CD4-positive, alpha-beta memory T cell (primary cell): ENCODE measurements at regions not wholly inside any gene's neighbourhood (a gene's known extent, or its start where the extent isn't known, plus 50 kb on each side); places are given as distances from the start of the nearest gene placed in this dataset.

Experiments
- CTCF ChIA-PET: fragments of 350-600 bp; sonication (Branson Sonifier 250); formaldehyde crosslinking; loops from one replicate; lab custom pipeline; 2021; ENCODE audit warnings: inconsistent platforms; ENCODE audit not compliant: partially characterized antibody; lab: Charles Lee
- POLR2A ChIA-PET: fragments of 350-600 bp; sonication (Branson Sonifier 250); formaldehyde crosslinking; loops from one replicate; lab custom pipeline; 2021; ENCODE audit not compliant: partially characterized antibody; lab: Charles Lee
- DNase-seq, 5 donors: peaks; one replicate each; pipeline versions ENCODE4 v3.0.0 to v3.0.0-alpha.2; 2020 to 2022; ENCODE audit warnings: mixed read lengths in 1 of 5
- H3K27ac ChIP-seq: one replicate; pipeline ENCODE4 v1.7.0; 2013; ENCODE audit warnings: low read depth, low read length
- H3K27me3 ChIP-seq: 2 replicates; pipeline ENCODE4 v1.7.0; 2013; ENCODE audit warnings: mild to moderate bottlenecking, low read length, moderate library complexity; ENCODE audit not compliant: insufficient read depth
- H3K36me3 ChIP-seq: 2 replicates; pipeline ENCODE4 v1.7.0; 2013; ENCODE audit warnings: mild to moderate bottlenecking, low read length, moderate library complexity; ENCODE audit not compliant: insufficient read depth
- H3K4me1 ChIP-seq: 2 replicates; pipeline ENCODE4 v1.7.0; 2013; ENCODE audit warnings: mild to moderate bottlenecking, low read length, moderate library complexity; ENCODE audit not compliant: insufficient read depth
- H3K4me3 ChIP-seq, 2 donors: one replicate each; pipeline ENCODE4 v1.7.0; 2013; ENCODE audit warnings: low read length in 2 of 2, mild to moderate bottlenecking in 1 of 2
- H3K9me3 ChIP-seq, 2 donors: one replicate each; pipeline ENCODE4 v1.7.0; 2013; ENCODE audit warnings: low read length in 2 of 2, control low read depth in 1 of 2; ENCODE audit not compliant: control insufficient read depth in 1 of 2
- H3K27ac Mint-ChIP-seq, 7 donors: one replicate each; pipeline ENCODE4 v1.8.0; 2020 to 2021; ENCODE audit warnings: mixed read lengths in 7 of 7, mild to moderate bottlenecking in 6 of 7, inconsistent platforms in 3 of 7, moderate library complexity in 3 of 7
- H3K27me3 Mint-ChIP-seq, 2 donors: one replicate each; pipeline ENCODE4 v1.8.0; 2020 to 2021; ENCODE audit warnings: mixed read lengths in 2 of 2
- H3K36me3 Mint-ChIP-seq, 2 donors: one replicate each; pipeline ENCODE4 v1.8.0; 2020 to 2021; ENCODE audit warnings: mixed read lengths in 2 of 2, inconsistent platforms in 1 of 2, mild to moderate bottlenecking in 1 of 2
- H3K4me1 Mint-ChIP-seq, 4 donors: one replicate each; pipeline ENCODE4 v1.8.0; 2020 to 2021; ENCODE audit warnings: mixed read lengths in 4 of 4, mild to moderate bottlenecking in 1 of 4
- H3K4me3 Mint-ChIP-seq, 8 donors: one replicate each; pipeline ENCODE4 v1.8.0; 2020 to 2021; ENCODE audit warnings: mixed read lengths in 8 of 8, mild to moderate bottlenecking in 7 of 8, moderate library complexity in 6 of 8, inconsistent platforms in 3 of 8
- H3K9me3 Mint-ChIP-seq, 8 donors: one replicate each; pipeline ENCODE4 v1.8.0; 2020 to 2021; ENCODE audit warnings: mixed read lengths in 8 of 8, mild to moderate bottlenecking in 5 of 8, inconsistent platforms in 3 of 8, moderate library complexity in 1 of 8
- intact Hi-C: fragments of 100-400 bp; cut with micrococcal nuclease; formaldehyde crosslinking; loops from one replicate; pipeline ENCODE4 v1.15.1; 2023

DNA sequence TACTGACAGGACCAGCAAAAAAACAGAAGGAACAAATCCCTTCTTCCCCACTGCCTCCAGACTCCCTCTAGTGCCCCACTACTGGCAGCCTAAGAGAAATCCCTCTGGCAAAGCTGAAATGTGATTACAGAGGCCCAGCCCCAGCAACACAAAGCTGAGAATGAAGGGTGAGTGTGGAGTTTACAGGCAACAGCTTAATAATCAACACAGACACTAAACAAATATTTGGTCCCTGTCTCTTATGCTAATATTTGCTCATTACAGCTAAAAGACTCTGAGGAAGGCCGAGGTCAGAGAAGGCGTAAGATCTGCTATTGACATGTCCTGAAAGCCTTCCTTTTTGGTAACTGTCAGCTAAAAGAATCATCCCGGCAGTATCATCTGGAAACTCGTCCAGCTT, 308.5 kb upstream of the RASGRP1 start:
- DNase-seq, result no peak
- no peaks in the 10 kb centered on the region for H3K9me3 ChIP-seq
- Mint-ChIP-seq H3K4me3 (no peak overlapping the region), H3K36me3 (no peaks in the 10 kb centered on the region), H3K27me3 (peaks cover 4 to 8% of the 10 kb centered on the region in 2 donors), H3K9me3 (peaks cover 0 to 9% (median under 1%) of the 10 kb centered on the region in 8 donors), H3K27ac (no peak overlapping the region), H3K4me1 (no peaks in the 10 kb centered on the region)
- ChIA-PET CTCF (interaction anchor here (1.2 kb wide), 1 partner anchor 9 kb away, joined by 4 read pairs; no protein-coding TSS in a partner anchor), POLR2A (no interaction called here)
- no peaks in the 10 kb centered on the region for H3K27me3 ChIP-seq
- intact Hi-C loops, result no loop called here
- H3K4me3 ChIP-seq, result no peak overlapping the region
- no peak overlapping the region for H3K27ac ChIP-seq
- H3K4me1 ChIP-seq, result no peaks in the 10 kb centered on the region
- H3K36me3 ChIP-seq, result no peaks in the 10 kb centered on the region

DNA sequence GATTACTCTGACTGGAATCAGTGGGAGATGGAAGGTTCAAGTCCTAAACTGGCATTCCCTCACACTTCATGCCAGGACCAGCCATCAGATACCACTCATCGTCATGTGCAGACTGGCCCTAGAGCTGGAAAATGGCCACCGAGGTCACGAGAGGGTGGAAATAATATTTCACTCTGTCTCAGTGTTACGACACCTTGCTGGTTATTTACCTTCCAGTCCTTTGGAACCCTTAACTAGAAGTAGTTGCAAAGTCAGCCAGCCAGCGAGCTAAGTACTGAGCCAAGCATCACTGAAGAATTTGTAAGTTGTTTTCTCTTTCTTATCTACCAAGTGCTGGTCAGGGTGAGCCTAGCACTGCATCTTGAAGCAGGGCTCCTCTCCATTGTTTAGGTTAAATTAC, 309.9 kb upstream of the RASGRP1 start:
- Histone ChIP-seq H3K27ac (no peak overlapping the region), H3K4me1 (no peaks in the 10 kb centered on the region), H3K36me3 (no peaks in the 10 kb centered on the region), H3K4me3 (no peak overlapping the region), H3K9me3 (no peaks in the 10 kb centered on the region), H3K27me3 (no peaks in the 10 kb centered on the region)
- H3K27ac Mint-ChIP-seq, result no peak overlapping the region
- H3K27me3 Mint-ChIP-seq, result peaks cover 3 to 4% of the 10 kb centered on the region in 2 donors
- DNase-seq, result no peak
- H3K4me1 Mint-ChIP-seq, result no peaks in the 10 kb centered on the region
- CTCF ChIA-PET, result no interaction called here
- H3K36me3 Mint-ChIP-seq, result no peaks in the 10 kb centered on the region
- POLR2A ChIA-PET, result no interaction called here
- H3K9me3 Mint-ChIP-seq, result peaks cover 0 to 9% (median under 1%) of the 10 kb centered on the region in 8 donors
- H3K4me3 Mint-ChIP-seq, result no peak overlapping the region
- intact Hi-C loops, result no loop called here

DNA sequence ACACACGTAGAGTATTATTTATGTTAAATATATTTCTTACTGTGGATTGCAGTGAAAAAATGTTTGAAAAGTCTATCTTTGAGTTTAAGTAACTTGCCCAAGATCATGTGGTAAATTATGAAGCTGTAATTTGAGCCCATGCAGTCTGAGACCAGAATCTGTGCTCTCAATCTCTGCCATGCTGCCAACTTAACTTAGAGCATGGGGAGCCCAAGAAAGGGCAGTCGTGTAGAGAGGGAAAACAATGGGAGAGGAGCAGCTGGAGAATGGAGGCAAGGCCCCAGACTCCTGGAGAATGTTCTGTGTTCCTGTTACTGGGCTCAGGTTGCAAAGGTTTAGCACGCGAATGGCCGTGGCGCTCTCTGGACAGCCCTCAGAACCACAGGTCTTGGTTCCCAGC, 311.6 kb upstream of the RASGRP1 start:
- Mint-ChIP-seq H3K27me3 (peaks cover 3 to 4% of the 10 kb centered on the region in 2 donors), H3K4me1 (no peaks in the 10 kb centered on the region), H3K9me3 (peaks cover 0 to 5% (median 0%) of the 10 kb centered on the region in 8 donors), H3K27ac (no peak overlapping the region), H3K4me3 (no peak overlapping the region), H3K36me3 (no peaks in the 10 kb centered on the region)
- intact Hi-C loops, result no loop called here
- no peak overlapping the region for H3K4me3 ChIP-seq
- H3K36me3 ChIP-seq, result no peaks in the 10 kb centered on the region
- POLR2A ChIA-PET, result no interaction called here
- no peak for DNase-seq
- H3K27me3 ChIP-seq, result no peaks in the 10 kb centered on the region
- no peaks in the 10 kb centered on the region for H3K4me1 ChIP-seq
- CTCF ChIA-PET, result no interaction called here
- H3K9me3 ChIP-seq, result no peaks in the 10 kb centered on the region
- H3K27ac ChIP-seq, result no peak overlapping the region

DNA sequence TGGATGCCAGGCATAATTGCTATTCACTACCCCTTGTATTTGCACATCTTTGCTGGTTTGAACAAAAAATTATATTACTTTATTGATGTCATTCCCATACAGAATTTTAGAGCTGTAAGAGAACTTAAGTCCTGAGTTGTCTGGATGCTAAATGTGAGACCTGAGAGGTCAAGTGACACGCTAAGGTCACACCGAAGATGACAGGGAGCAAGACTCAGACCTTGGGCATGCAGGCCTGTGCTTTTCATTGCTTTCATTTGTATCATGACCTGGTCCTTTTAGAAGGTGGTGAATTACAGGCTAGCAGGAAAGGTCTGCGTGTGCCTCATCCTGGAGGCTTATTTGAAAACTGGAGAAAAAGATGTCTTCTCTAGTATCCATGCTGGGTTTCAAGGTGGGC, 312.0 kb upstream of the RASGRP1 start:
- Mint-ChIP-seq H3K4me3 (no peak overlapping the region), H3K4me1 (no peaks in the 10 kb centered on the region), H3K27ac (no peak overlapping the region), H3K36me3 (no peaks in the 10 kb centered on the region), H3K9me3 (peaks cover 0 to 4% (median 0%) of the 10 kb centered on the region in 8 donors), H3K27me3 (peaks cover 3 to 4% of the 10 kb centered on the region in 2 donors)
- DNase-seq, result no peak
- intact Hi-C loops, result no loop called here
- CTCF ChIA-PET, result no interaction called here
- Histone ChIP-seq H3K27me3 (no peaks in the 10 kb centered on the region), H3K4me1 (no peaks in the 10 kb centered on the region), H3K4me3 (no peak overlapping the region), H3K9me3 (no peaks in the 10 kb centered on the region), H3K27ac (no peak overlapping the region), H3K36me3 (no peaks in the 10 kb centered on the region)
- POLR2A ChIA-PET, result no interaction called here

DNA sequence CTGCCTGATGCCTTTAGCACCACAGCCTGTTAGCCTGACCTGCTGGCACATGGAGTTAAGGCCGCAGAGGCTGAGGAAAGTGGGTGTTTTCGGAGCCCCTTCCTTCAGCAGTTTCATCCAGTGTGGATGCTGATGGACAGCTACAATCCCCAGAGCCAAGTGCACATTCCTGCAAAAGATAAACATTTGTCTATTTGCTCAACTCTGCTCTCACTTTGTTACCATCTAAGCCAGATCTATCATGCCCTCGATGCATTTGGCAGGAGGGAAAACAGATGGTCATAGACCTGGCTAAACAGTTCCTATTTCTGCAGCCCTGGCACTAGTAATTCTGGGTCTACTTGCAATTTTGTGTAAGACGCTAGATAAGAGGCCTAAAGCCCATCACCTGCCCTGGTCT, 312.9 kb upstream of the RASGRP1 start:
- CTCF ChIA-PET, result no interaction called here
- Mint-ChIP-seq H3K36me3 (no peaks in the 10 kb centered on the region), H3K27me3 (peaks cover 3 to 4% of the 10 kb centered on the region in 2 donors), H3K27ac (no peak overlapping the region), H3K9me3 (no peaks in the 10 kb centered on the region), H3K4me1 (no peaks in the 10 kb centered on the region), H3K4me3 (no peak overlapping the region)
- H3K9me3 ChIP-seq, result no peaks in the 10 kb centered on the region
- H3K4me3 ChIP-seq, result no peak overlapping the region
- no peaks in the 10 kb centered on the region for H3K27me3 ChIP-seq
- POLR2A ChIA-PET, result no interaction called here
- no peaks in the 10 kb centered on the region for H3K36me3 ChIP-seq
- no peak for DNase-seq
- H3K4me1 ChIP-seq, result no peaks in the 10 kb centered on the region
- H3K27ac ChIP-seq, result no peak overlapping the region
- intact Hi-C loops, result no loop called here

DNA sequence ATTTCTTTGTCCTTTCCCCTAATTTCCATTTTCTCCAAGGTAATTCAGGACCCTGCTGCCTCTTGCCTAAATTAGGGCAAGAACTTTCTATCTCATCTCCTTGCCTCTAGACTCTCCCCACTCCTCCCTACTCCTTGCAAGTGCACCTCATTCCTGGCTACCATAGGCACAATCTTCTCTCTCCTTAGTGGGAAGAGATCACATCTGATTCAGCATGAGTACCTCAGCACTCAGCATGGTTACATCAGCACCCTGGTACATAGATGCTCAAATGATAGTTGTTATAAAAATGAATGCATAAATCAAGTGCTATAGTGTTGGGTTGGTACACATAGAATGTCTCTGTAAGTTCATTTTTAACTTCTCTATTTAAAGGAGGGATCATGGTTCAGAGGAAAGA, 313.4 kb upstream of the RASGRP1 start:
- CTCF ChIA-PET, result no interaction called here
- no peaks in the 10 kb centered on the region for H3K36me3 ChIP-seq
- Mint-ChIP-seq H3K27ac (no peak overlapping the region), H3K9me3 (no peaks in the 10 kb centered on the region), H3K4me1 (no peaks in the 10 kb centered on the region), H3K4me3 (no peak overlapping the region), H3K27me3 (peaks cover 2 to 3% of the 10 kb centered on the region in 2 donors), H3K36me3 (no peaks in the 10 kb centered on the region)
- no peaks in the 10 kb centered on the region for H3K9me3 ChIP-seq
- no peak overlapping the region for H3K27ac ChIP-seq
- no peak overlapping the region for H3K4me3 ChIP-seq
- DNase-seq, result no peak
- no peaks in the 10 kb centered on the region for H3K4me1 ChIP-seq
- POLR2A ChIA-PET, result no interaction called here
- intact Hi-C loops, result no loop called here
- H3K27me3 ChIP-seq, result no peaks in the 10 kb centered on the region

DNA sequence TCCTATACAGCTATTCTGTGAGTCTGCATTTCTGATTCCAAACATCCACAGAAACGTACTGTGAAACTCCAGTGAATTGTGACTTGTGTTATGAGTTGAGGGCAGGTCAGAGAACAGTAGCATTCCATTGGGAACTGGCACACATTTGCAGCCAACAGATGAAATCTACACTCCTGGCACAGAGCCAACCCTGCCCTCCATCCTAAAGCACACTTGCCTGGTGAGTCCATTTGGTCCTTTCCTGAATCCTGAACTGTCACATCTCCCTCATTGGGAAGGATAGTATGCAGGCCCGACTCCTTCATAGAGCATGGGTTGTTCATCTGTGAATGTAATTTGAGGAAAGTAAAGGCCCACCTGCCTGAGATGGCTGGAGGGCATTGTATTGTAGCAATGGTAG, 314.3 kb upstream of the RASGRP1 start:
- H3K27ac Mint-ChIP-seq, result no peak overlapping the region
- H3K9me3 ChIP-seq, result no peaks in the 10 kb centered on the region
- H3K4me1 Mint-ChIP-seq, result peaks cover 0 to 3% (median 2%) of the 10 kb centered on the region in 4 donors
- DNase-seq, result no peak
- no peaks in the 10 kb centered on the region for H3K36me3 ChIP-seq
- ChIA-PET CTCF (no interaction called here), POLR2A (no interaction called here)
- no peaks in the 10 kb centered on the region for H3K36me3 Mint-ChIP-seq
- no peaks in the 10 kb centered on the region for H3K27me3 ChIP-seq
- no peak overlapping the region for H3K27ac ChIP-seq
- H3K9me3 Mint-ChIP-seq, result no peaks in the 10 kb centered on the region
- H3K4me3 ChIP-seq, result no peak overlapping the region
- H3K4me1 ChIP-seq, result no peaks in the 10 kb centered on the region
- H3K4me3 Mint-ChIP-seq, result no peak overlapping the region
- peaks cover 2% of the 10 kb centered on the region in 2 donors for H3K27me3 Mint-ChIP-seq
- intact Hi-C loops, result no loop called here

DNA sequence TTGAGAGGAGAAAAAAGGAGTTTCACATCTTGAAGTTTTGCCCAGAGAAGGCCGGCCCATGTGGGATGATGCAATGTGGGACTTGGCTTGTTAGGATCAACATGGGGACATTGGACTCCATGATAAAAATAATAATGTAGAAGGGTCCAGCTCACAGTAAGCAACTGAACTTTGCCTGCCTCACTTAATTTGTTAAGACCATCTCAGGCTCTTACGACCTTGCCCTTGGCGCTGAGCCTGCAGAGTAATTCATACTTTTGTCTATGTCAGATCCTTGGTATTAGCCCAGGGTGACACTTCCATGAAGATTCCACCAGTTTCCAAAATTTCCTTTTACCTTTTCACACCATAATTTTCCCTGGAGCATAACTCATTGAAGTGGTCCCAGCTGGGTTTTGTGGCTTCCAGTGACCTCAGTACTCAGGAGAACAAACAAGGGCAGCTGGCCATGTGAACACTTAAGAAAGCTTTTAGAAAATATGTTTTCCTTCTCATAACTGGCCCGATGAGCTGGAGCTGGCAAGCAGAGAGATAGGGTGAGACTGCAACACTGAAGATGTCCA, 315.4 kb upstream of the RASGRP1 start:
- no peaks in the 10 kb centered on the region for H3K9me3 Mint-ChIP-seq
- Histone ChIP-seq H3K4me3 (no peak overlapping the region), H3K27me3 (no peaks in the 10 kb centered on the region), H3K9me3 (no peaks in the 10 kb centered on the region), H3K27ac (no peak overlapping the region), H3K4me1 (no peaks in the 10 kb centered on the region), H3K36me3 (no peaks in the 10 kb centered on the region)
- no peaks in the 10 kb centered on the region for H3K36me3 Mint-ChIP-seq
- ChIA-PET CTCF (no interaction called here), POLR2A (no interaction called here)
- intact Hi-C loops, result no loop called here
- H3K27me3 Mint-ChIP-seq, result peaks cover 2% of the 10 kb centered on the region in 2 donors
- H3K4me3 Mint-ChIP-seq, result no peak overlapping the region
- no peak for DNase-seq
- H3K27ac Mint-ChIP-seq, result no peak overlapping the region
- peaks cover 0 to 12% (median 10%) of the 10 kb centered on the region in 4 donors for H3K4me1 Mint-ChIP-seq
